Neuron (in vitro differentiated cells): ENCODE measurements at regions not wholly inside any gene's neighbourhood (a gene's known extent, or its start where the extent isn't known, plus 50 kb on each side); places are given as distances from the start of the nearest gene placed in this dataset.
"Not testable (repeated sequence)": the region's sequence is repeated elsewhere in the genome, so short reads cannot be mapped to it uniquely, and the experiment has no call there.

Source experiments
- H2AFZ ChIP-seq: one replicate; pipeline ENCODE4 v1.6.1; 2013; ENCODE audit warnings: low read depth, mild to moderate bottlenecking, inconsistent platforms, low read length, moderate library complexity
- H3K27me3 ChIP-seq: one replicate; pipeline ENCODE4 v1.6.1; 2013; ENCODE audit warnings: low read length; ENCODE audit not compliant: insufficient read depth
- H3K36me3 ChIP-seq: one replicate; pipeline ENCODE4 v1.6.1; 2013; ENCODE audit warnings: low read length; ENCODE audit not compliant: insufficient read depth
- H3K4me1 ChIP-seq: one replicate; pipeline ENCODE4 v1.6.1; 2013; ENCODE audit warnings: low read length; ENCODE audit not compliant: insufficient read depth
- H3K4me3 ChIP-seq: 2 replicates; pipeline ENCODE4 v1.5.1; 2013; ENCODE audit warnings: mild to moderate bottlenecking, low read length, moderate library complexity
- H3K9me3 ChIP-seq: one replicate; pipeline ENCODE4 v1.6.1; 2013; ENCODE audit warnings: low read length

DNA sequence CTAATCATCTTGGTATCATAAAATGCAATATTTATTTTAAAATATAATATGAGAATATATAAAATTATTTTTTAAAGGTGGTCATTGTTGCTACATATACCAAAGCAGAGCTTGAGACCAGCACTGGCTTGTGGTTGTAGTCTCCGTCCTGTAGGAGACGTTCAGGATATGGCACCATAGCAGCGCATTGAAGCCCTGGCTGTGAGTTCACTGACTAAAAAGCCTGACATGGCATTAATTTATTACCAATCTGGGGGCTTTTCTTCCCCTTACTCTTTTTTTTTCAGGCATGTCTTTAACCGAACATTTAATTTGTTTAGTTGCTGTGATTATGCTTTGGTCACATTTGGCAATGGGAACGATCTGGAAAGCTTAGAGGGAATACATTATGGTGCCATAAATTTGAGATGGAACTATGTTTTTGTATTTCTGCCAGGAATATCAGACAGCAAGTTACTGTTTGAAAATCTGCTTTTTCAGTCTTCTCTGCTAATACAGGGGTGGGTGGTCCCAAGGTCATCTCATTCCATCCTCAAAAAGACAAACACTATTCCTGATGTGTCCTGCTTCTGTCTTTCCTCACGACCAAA is 108.5 kb downstream of the ZIC4 start:
- peak overlapping the region; percentile 28 for H3K4me3 ChIP-seq
- H3K27me3 ChIP-seq: no peaks in the 10 kb centered on the region
- H3K4me1 ChIP-seq: peaks cover 27% of the 10 kb centered on the region
- no peaks in the 10 kb centered on the region for H3K9me3 ChIP-seq
- H2AFZ ChIP-seq: peak overlapping the region; percentile 8
- H3K36me3 ChIP-seq: no peaks in the 10 kb centered on the region

DNA sequence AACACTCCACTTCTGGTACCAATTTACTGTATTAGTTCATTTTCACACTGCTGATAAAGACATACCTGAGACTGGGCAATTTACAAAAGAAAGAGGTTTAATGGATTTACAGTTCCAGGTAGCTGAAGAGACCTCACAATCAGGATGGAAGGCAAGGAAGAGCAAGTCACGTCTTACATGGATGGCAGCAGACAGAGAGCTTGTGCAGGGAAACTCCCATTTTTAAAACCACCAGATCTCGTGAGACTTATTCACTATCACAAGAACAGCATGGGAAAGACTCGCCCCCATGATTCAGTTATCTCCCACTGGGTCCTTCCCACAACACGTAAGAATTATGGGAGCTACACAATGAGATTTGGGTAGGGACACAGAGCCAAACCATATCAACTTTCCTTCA is 119.0 kb downstream of the ZIC4 start:
- H3K4me3 ChIP-seq, H3K27me3 ChIP-seq, H3K9me3 ChIP-seq, H2AFZ ChIP-seq, H3K4me1 ChIP-seq, H3K36me3 ChIP-seq: not testable (repeated sequence)

DNA sequence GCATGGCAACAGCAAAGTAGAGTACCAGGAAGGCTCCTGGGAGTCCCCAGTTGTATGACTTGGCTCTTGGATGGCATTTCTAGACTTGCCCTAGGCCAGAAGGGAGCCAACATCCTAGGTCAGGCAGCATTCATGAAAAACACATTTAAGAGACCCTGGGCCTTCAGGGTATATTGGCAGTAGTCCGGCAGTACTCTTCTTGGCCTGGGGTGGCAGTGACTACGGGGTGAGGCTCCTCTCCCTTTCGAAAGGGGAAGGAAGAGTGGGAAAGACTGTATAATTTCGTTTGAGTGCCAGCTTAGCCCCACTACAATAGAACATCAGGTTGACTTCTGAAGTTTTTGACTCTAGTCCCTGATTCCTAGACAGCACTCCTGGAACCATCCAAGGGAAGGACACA is 136.4 kb downstream of the ZIC4 start:
- no peak overlapping the region for H3K4me3 ChIP-seq
- H3K9me3 ChIP-seq: peaks cover 3% of the 10 kb centered on the region
- no peaks in the 10 kb centered on the region for H3K27me3 ChIP-seq
- no peak overlapping the region for H2AFZ ChIP-seq
- no peaks in the 10 kb centered on the region for H3K4me1 ChIP-seq
- no peaks in the 10 kb centered on the region for H3K36me3 ChIP-seq

DNA sequence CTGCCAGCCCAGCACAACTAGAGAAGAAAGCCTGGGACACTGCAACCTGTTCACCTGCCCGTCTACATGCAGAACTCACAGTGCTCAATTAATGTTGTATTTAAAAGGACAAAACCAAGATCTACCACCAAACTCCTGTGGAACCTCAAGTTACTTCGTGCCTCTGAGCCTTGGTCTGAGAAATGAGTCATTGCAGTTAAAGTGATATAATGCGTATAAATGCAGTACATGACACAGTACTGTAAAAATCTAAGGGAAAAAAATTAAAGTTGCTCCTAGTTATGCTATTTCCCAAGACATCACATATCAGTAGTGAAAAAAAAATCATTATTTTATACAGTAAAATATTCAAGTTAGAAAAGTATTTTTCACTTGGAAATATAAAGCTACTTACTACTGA is 138.9 kb downstream of the ZIC4 start:
- H3K4me1 ChIP-seq: no peaks in the 10 kb centered on the region
- no peaks in the 10 kb centered on the region for H3K9me3 ChIP-seq
- no peaks in the 10 kb centered on the region for H3K36me3 ChIP-seq
- H3K27me3 ChIP-seq: no peaks in the 10 kb centered on the region
- H2AFZ ChIP-seq: no peak overlapping the region
- H3K4me3 ChIP-seq: no peak overlapping the region

DNA sequence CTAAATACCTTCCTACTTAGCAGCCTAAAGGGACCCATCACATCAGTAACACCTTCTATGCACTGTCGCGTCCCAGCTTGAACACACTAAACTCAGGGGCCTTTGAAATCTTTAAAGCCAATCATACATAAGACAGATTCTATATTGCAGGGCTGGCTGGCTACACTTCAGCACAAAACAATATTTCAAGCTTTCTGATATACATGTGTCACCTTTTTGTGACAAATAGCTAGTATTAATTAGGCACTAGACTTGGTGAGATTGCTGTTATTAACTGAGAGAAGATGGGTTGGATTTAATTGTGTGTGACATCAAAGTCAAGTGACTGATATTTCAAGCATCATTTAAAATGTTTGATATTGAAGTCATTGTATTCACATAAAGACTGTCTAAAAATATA is 148.4 kb downstream of the ZIC4 start:
- Histone ChIP-seq H2AFZ (no peak overlapping the region), H3K4me1 (no peaks in the 10 kb centered on the region), H3K27me3 (no peaks in the 10 kb centered on the region), H3K4me3 (no peak overlapping the region), H3K36me3 (no peaks in the 10 kb centered on the region), H3K9me3 (no peaks in the 10 kb centered on the region)

DNA sequence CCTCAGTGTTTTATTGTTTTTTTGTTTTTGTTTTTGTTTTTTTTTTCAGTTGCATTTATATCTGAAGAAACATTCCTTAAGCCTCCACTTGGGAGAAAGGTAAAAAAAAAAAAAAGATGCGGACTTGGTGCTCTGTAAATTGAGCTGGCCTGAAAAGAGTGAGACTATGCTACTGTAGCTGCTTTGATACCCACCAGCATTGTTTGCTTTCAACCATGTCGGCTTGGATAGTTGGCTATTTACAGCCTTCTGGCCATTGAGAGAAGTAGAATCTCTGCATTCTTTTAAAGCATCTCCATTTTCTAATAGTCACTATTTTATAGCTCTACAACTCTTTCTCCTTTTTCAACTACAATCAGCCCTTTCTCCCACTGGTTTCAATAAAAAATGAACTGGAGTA is 149.6 kb downstream of the ZIC4 start:
- H3K4me1 ChIP-seq: no peaks in the 10 kb centered on the region
- no peak overlapping the region for H3K4me3 ChIP-seq
- no peaks in the 10 kb centered on the region for H3K36me3 ChIP-seq
- no peak overlapping the region for H2AFZ ChIP-seq
- no peaks in the 10 kb centered on the region for H3K27me3 ChIP-seq
- H3K9me3 ChIP-seq: no peaks in the 10 kb centered on the region

DNA sequence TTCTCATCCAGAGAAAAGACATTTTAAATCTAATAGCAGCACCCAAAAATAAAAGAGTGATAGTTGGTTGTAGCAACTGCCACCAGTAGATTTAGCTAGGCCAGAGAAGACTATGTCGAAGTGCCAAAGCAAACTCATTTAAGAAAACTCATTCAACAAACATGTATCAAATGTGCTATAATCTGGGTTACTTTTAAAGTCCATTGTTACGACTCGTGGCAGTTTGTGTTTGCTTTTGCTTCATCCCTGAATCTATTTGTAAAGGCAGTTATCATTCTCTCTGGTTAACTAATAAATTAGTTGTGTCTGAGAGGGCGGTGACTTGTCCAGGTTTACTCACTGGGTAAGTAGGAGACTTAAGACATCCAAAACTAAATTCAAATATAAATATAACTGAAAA is 159.4 kb downstream of the ZIC4 start:
- Histone ChIP-seq H2AFZ (no peak overlapping the region), H3K4me1 (peaks cover 6% of the 10 kb centered on the region), H3K36me3 (no peaks in the 10 kb centered on the region), H3K27me3 (no peaks in the 10 kb centered on the region), H3K4me3 (no peak overlapping the region), H3K9me3 (no peaks in the 10 kb centered on the region)

DNA sequence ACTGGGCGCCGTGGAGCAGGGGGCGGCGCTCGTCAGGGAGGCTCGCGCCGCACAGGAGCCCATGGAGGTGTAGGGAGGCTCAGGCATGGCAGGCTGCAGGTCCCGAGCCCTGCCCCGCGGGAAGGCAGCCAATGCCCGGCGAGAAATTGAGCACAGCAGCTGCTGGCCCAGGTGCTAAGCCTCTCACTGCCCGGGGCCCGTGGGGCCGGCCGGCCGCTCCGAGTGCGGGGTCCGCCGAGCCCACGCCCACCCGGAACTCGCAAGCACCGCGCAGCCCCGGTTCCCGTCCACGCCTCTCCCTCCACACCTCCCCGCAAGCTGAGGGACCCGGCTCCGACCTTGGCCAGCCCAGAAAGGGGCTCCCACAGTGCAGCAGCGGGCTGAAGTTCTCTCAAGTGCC is 160.7 kb downstream of the ZIC4 start:
- not testable (repeated sequence) for H3K27me3 ChIP-seq, H3K36me3 ChIP-seq, H3K4me3 ChIP-seq, H3K4me1 ChIP-seq, H3K9me3 ChIP-seq, H2AFZ ChIP-seq

DNA sequence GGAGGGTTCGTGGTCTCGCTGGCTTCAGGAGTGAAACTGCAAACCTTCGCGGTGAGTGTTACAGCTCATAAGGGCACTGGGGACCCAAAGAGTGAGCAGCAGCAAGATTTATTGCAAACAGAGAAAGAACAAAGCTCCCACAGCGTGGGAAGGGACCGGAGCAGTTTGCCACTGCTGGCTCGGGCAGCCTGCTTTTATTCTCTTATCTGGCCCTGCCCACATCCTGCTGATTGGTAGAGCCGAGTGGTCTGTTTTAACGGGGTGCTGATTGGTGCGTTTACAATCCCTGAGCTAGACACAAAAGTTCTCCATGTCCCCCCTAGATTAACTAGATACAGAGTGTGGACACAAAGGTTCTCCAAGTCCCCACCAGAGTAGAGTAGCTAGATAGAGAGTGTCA is 161.3 kb downstream of the ZIC4 start:
- H3K36me3 ChIP-seq, H3K9me3 ChIP-seq, H3K27me3 ChIP-seq, H3K4me1 ChIP-seq, H2AFZ ChIP-seq, H3K4me3 ChIP-seq: not testable (repeated sequence)

DNA sequence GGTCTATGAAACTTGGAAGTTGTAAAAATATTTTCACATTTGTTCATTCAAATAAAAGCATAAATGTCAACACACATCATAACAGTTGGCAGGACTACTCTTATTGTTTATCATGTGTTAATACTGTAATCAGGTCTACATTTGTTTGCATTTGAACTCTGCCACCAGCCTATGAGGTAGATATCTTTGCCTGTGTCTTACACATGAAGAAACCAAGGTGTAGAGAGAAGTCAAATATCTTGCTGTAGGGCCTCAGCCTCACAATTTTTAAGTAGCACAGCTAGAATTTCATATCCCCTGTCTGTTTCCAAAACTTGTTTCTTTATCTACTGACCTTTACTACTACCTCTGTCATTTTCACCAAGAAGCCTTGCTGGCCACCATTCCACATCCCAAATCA is 161.9 kb downstream of the ZIC4 start:
- no peaks in the 10 kb centered on the region for H3K36me3 ChIP-seq
- no peaks in the 10 kb centered on the region for H3K9me3 ChIP-seq
- H3K27me3 ChIP-seq: no peaks in the 10 kb centered on the region
- H2AFZ ChIP-seq: no peak overlapping the region
- peaks cover 6% of the 10 kb centered on the region for H3K4me1 ChIP-seq
- H3K4me3 ChIP-seq: no peak overlapping the region

DNA sequence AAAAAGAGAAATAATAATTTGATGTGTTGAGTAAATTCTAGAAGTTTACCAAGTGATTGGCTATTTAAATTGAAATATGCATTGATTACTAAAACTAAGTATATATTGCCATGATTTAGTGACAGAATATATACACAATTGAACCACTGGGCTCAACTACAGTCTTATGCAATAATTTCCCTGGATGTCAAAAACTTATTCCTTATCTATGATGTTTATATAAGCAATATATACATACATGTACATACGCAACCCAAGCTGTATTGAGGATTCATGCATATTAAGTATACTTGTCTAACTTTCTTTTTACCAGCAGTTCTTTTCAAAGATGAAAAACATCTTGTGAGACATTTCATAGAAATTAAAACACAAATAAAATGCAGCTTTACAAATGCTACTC is 165.8 kb downstream of the ZIC4 start:
- H3K4me1 ChIP-seq: no peaks in the 10 kb centered on the region
- no peak overlapping the region for H3K4me3 ChIP-seq
- no peaks in the 10 kb centered on the region for H3K36me3 ChIP-seq
- no peak overlapping the region for H2AFZ ChIP-seq
- H3K9me3 ChIP-seq: no peaks in the 10 kb centered on the region
- H3K27me3 ChIP-seq: no peaks in the 10 kb centered on the region

DNA sequence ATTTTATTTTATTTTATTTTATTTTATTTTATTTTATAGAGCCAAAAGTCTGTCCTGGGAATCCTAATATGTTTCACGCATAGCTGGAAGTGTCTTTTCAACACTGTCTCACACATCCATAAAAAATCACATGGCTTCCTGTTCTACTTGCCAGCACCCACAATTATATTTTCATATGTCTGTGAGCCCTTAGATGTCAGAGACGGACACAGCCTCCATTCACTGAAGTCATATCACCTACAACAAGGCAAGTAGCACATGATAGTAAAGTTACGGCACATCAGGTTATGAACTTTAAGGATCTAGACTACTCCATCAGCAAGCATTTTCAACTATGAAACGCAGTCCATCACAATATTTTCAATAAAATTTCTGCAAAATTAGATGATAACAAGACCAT is 168.4 kb downstream of the ZIC4 start:
- Histone ChIP-seq H3K4me3 (no peak overlapping the region), H3K27me3 (no peaks in the 10 kb centered on the region), H2AFZ (no peak overlapping the region), H3K36me3 (no peaks in the 10 kb centered on the region), H3K9me3 (no peaks in the 10 kb centered on the region), H3K4me1 (no peaks in the 10 kb centered on the region)

DNA sequence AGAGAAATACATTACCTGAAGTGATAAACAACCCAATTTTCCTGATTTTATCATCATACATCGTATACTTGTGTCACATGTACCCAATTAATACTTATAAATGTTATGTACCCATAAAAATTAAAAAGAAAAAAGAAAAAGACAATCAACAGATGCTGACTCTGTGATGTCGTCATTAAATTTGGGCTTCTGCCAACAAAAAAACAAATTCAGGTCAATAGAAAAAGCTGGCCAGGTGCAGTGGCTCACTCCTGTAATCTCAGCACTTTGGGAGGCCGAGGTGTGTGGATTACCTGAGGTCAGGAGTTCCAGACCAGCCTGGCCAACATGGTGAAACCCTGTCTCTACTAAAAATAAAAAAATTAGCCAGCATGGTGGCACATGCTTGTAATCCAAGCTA is 174.4 kb downstream of the ZIC4 start:
- H3K4me1 ChIP-seq, H3K4me3 ChIP-seq: not testable (repeated sequence)

DNA sequence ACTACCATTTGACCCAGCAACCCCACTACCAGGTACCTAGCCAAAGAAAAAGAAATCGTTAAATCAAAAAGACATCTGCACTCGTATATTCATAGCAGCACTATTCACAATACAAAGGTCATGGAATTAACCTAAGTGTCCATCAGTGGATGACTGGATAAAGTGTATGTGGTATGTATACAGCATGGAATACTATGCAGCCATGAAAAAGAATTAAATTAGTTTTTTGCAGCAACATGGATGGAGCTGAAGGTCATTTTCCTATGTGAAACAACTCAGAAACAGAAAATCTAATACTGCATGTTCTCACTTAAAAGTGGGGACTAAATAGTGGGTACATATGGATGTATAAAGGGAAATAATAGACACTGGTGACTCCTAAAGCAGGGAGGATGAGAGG is 175.2 kb downstream of the ZIC4 start:
- H3K27me3 ChIP-seq: no peaks in the 10 kb centered on the region
- H3K4me3 ChIP-seq: no peak overlapping the region
- no peaks in the 10 kb centered on the region for H3K9me3 ChIP-seq
- no peaks in the 10 kb centered on the region for H3K36me3 ChIP-seq
- H2AFZ ChIP-seq: no peak overlapping the region
- no peaks in the 10 kb centered on the region for H3K4me1 ChIP-seq

More for the DNA sequence above, 174.4 kb downstream of the ZIC4 start:
- not testable (repeated sequence) for H3K27me3 ChIP-seq, H3K9me3 ChIP-seq, H3K36me3 ChIP-seq, H2AFZ ChIP-seq
